SU-DHL-6 (cell line): ENCODE measurements at regions not wholly inside any gene's neighbourhood (a gene's known extent, or its start where the extent isn't known, plus 50 kb on each side); places are given as distances from the start of the nearest gene placed in this dataset.
"Not testable (repeated sequence)": the region's sequence is repeated elsewhere in the genome, so short reads cannot be mapped to it uniquely, and the experiment has no call there.

Source experiments
- H2AFZ ChIP-seq: fragments of 200-600 bp; sonication (generic); 2 replicates; pipeline ENCODE4 v1.6.1; 2014; ENCODE audit warnings: low read depth, mild to moderate bottlenecking, moderate library complexity, mixed read lengths, antibody characterized with exemption, low read length; ENCODE audit not compliant: severe bottlenecking
- H3F3A ChIP-seq: fragments of 200-600 bp; shearing (Covaris generic); 2 replicates; pipeline ENCODE4 v1.6.0; 2016; ENCODE audit warnings: antibody characterized with exemption, mild to moderate bottlenecking; ENCODE audit not compliant: insufficient read depth
- H3K27ac ChIP-seq: fragments of 200-600 bp; sonication (generic); 2 replicates; pipeline ENCODE4 v1.5.1; 2016; ENCODE audit warnings: low read depth, mild to moderate bottlenecking, low read length, moderate library complexity, mixed read lengths
- H3K27me3 ChIP-seq: fragments of 200-600 bp; sonication (generic), shearing (Covaris generic); 2 replicates; pipeline ENCODE4 v1.6.0; 2014; ENCODE audit warnings: mild to moderate bottlenecking, low read length
- H3K36me3 ChIP-seq: fragments of 200-600 bp; sonication (generic); 2 replicates; pipeline ENCODE4 v1.6.1; 2014; ENCODE audit warnings: mild to moderate bottlenecking, low read length, mixed read lengths
- H3K4me2 ChIP-seq: fragments of 300-600, 200-600 bp; shearing (Covaris generic), sonication (generic); 2 replicates; pipeline ENCODE4 v1.6.0; 2014; ENCODE audit warnings: low read length, low read depth, mild to moderate bottlenecking; ENCODE audit not compliant: poor library complexity, severe bottlenecking
- H3K4me3 ChIP-seq: fragments of 200-600 bp; sonication (generic); 2 replicates; pipeline ENCODE4 v1.5.1; 2014; ENCODE audit warnings: antibody characterized with exemption, low read length, mild to moderate bottlenecking, mixed read lengths; ENCODE audit not compliant: insufficient read depth, poor library complexity, severe bottlenecking
- H3K79me2 ChIP-seq: fragments of 200-600 bp; sonication (generic); 2 replicates; pipeline ENCODE4 v1.6.1; 2014; ENCODE audit warnings: mild to moderate bottlenecking, low read length, moderate library complexity; ENCODE audit not compliant: insufficient read depth
- H3K9ac ChIP-seq: fragments of 200-600 bp; sonication (generic); 2 replicates; pipeline ENCODE4 v1.7.0; 2014; ENCODE audit warnings: mild to moderate bottlenecking, low read length
- H3K9me2 ChIP-seq: fragments of 200-600 bp; sonication (generic); replicated peaks from 2 replicates; pipeline ENCODE4 v1.6.1; 2014; ENCODE audit warnings: low read length; ENCODE audit not compliant: insufficient read depth
- H3K9me3 ChIP-seq: fragments of 200-600 bp; sonication (generic); 2 replicates; pipeline ENCODE4 v1.6.1; 2014; ENCODE audit warnings: low read length, mixed read lengths; ENCODE audit not compliant: insufficient read depth
- H4K20me1 ChIP-seq: fragments of 200-600 bp; sonication (generic); 2 replicates; pipeline ENCODE4 v1.6.1; 2014; ENCODE audit warnings: low read depth, mild to moderate bottlenecking, antibody characterized with exemption, low read length, moderate library complexity, mixed read lengths
- CTCF ChIP-seq: fragments of 200-600 bp; sonication (generic); IDR thresholded peaks from one replicate; pipeline ENCODE4 v1.5.1; 2017; ENCODE audit warnings: antibody characterized with exemption, mild to moderate bottlenecking, low read length, moderate library complexity; ENCODE audit not compliant: insufficient read depth, poor library complexity, severe bottlenecking
- EZH2phosphoT487 ChIP-seq: fragments of 200-600 bp; sonication (generic), shearing (Covaris generic); conservative IDR thresholded peaks from 2 replicates; pipeline ENCODE4 v1.6.1; 2018; ENCODE audit warnings: mild to moderate bottlenecking, antibody characterized with exemption, low read length, moderate library complexity, mixed read lengths

- no peaks in the 10 kb centered on the region for H3F3A ChIP-seq
- H3K9me2 ChIP-seq, result no peaks in the 10 kb centered on the region
- H3K36me3 ChIP-seq, result no peaks in the 10 kb centered on the region
- H3K27me3 ChIP-seq, result no peaks in the 10 kb centered on the region
- H4K20me1 ChIP-seq, result no peaks in the 10 kb centered on the region
- no peaks in the 10 kb centered on the region for H3K9me3 ChIP-seq
- H3K9ac ChIP-seq, result no peak overlapping the region
- no peak overlapping the region for H3K4me2 ChIP-seq
- H2AFZ ChIP-seq, result no peak overlapping the region
- H3K27ac ChIP-seq, result no peak overlapping the region
- H3K79me2 ChIP-seq, result no peaks in the 10 kb centered on the region
- TF ChIP-seq EZH2phosphoT487, result no peak
- no peak for TF ChIP-seq CTCF
- no peak overlapping the region for H3K4me3 ChIP-seq
Observed at GRCh38 chr5:96175090-96175489, 213.4 kb upstream of the ELL2 start.

GRCh38 chr5:96173366-96173765 is 211.7 kb upstream of the ELL2 start:
- Histone ChIP-seq H2AFZ (no peak overlapping the region), H3K9me3 (no peaks in the 10 kb centered on the region), H3K4me3 (no peak overlapping the region), H3F3A (no peaks in the 10 kb centered on the region), H4K20me1 (no peaks in the 10 kb centered on the region), H3K4me2 (no peak overlapping the region), H3K9me2 (no peaks in the 10 kb centered on the region), H3K27ac (no peak overlapping the region), H3K9ac (no peak overlapping the region), H3K36me3 (no peaks in the 10 kb centered on the region), H3K79me2 (no peaks in the 10 kb centered on the region), H3K27me3 (no peaks in the 10 kb centered on the region)
- no peak for TF ChIP-seq CTCF
- TF ChIP-seq EZH2phosphoT487, result no peak

- no peaks in the 10 kb centered on the region for H3K9me3 ChIP-seq
- H3K9me2 ChIP-seq, result no peaks in the 10 kb centered on the region
- no peaks in the 10 kb centered on the region for H4K20me1 ChIP-seq
- no peak overlapping the region for H3K27ac ChIP-seq
- TF ChIP-seq CTCF, result no peak
- no peak for TF ChIP-seq EZH2phosphoT487
- no peak overlapping the region for H3K4me3 ChIP-seq
- no peaks in the 10 kb centered on the region for H3F3A ChIP-seq
- H3K27me3 ChIP-seq, result no peaks in the 10 kb centered on the region
- no peak overlapping the region for H3K4me2 ChIP-seq
- no peak overlapping the region for H3K9ac ChIP-seq
- H2AFZ ChIP-seq, result no peak overlapping the region
- H3K79me2 ChIP-seq, result no peaks in the 10 kb centered on the region
- H3K36me3 ChIP-seq, result no peaks in the 10 kb centered on the region
Observed at GRCh38 chr5:96172436-96172835, 210.8 kb upstream of the ELL2 start.

GRCh38 chr5:96171973-96172372 is 210.3 kb upstream of the ELL2 start:
- not testable (repeated sequence) for H3K9ac ChIP-seq, H3K4me3 ChIP-seq, H3K27ac ChIP-seq, H3K79me2 ChIP-seq, H3F3A ChIP-seq, H3K9me3 ChIP-seq, H3K36me3 ChIP-seq, H4K20me1 ChIP-seq, H3K9me2 ChIP-seq, H3K27me3 ChIP-seq, H2AFZ ChIP-seq, H3K4me2 ChIP-seq

- not testable (repeated sequence) for H3F3A ChIP-seq, H3K79me2 ChIP-seq, H3K4me2 ChIP-seq, H4K20me1 ChIP-seq, H3K9me3 ChIP-seq, H3K27me3 ChIP-seq, H3K4me3 ChIP-seq, H3K36me3 ChIP-seq, H2AFZ ChIP-seq, H3K27ac ChIP-seq, H3K9me2 ChIP-seq, H3K9ac ChIP-seq
Observed at GRCh38 chr5:96170481-96171125, 209.0 kb upstream of the ELL2 start.

GRCh38 chr5:96168833-96169232 is 207.2 kb upstream of the ELL2 start:
- not testable (repeated sequence) for H3K4me2 ChIP-seq, H3K79me2 ChIP-seq, H3K9me2 ChIP-seq, H3K27ac ChIP-seq, H3K9me3 ChIP-seq, H3K9ac ChIP-seq, H3K4me3 ChIP-seq, H3K27me3 ChIP-seq, H3K36me3 ChIP-seq, H4K20me1 ChIP-seq, H2AFZ ChIP-seq, H3F3A ChIP-seq
